Transverse colon (tissue), 4 donors: ENCODE measurements at regions not wholly inside any gene's neighbourhood (a gene's known extent, or its start where the extent isn't known, plus 50 kb on each side); places are given as distances from the start of the nearest gene placed in this dataset.
"Not testable (repeated sequence)": the region's sequence is repeated elsewhere in the genome, so short reads cannot be mapped to it uniquely, and the experiment has no call there.

Experiments used
- DNase-seq: peaks from one replicate; pipeline ENCODE4 v3.0.0-alpha.2; 2019
- H3K27ac ChIP-seq, 4 donors: fragments of 200-600 bp; sonication (generic); 2 replicates each; pipeline ENCODE4 v1.5.1; 2016 to 2018; ENCODE audit warnings: inconsistent platforms in 4 of 4
- H3K27me3 ChIP-seq: fragments of 200-600 bp; sonication (generic); 2 replicates; pipeline ENCODE4 v1.5.1; 2017; ENCODE audit warnings: inconsistent platforms
- H3K36me3 ChIP-seq, 4 donors: fragments of 200-600 bp; sonication (generic); 2 replicates each; pipeline ENCODE4 v1.5.1; 2017 to 2019; ENCODE audit warnings: inconsistent platforms in 4 of 4
- H3K4me1 ChIP-seq, 4 donors: fragments of 200-600 bp; sonication (generic); 2 replicates each; pipeline ENCODE4 v1.5.1; 2017 to 2020; ENCODE audit warnings: inconsistent platforms in 4 of 4
- H3K4me3 ChIP-seq, 4 donors: fragments of 200-600 bp; sonication (generic); 1 replicate in 1 of 4; 2 replicates in 3 of 4; pipeline versions ENCODE4 v1.5.1 to v1.6.1; 2017 to 2019; ENCODE audit warnings: inconsistent platforms in 4 of 4
- H3K9me3 ChIP-seq, 2 donors: fragments of 200-600 bp; sonication (generic); 2 replicates each; pipeline ENCODE4 v1.5.1; 2017 to 2019; ENCODE audit warnings: inconsistent platforms in 2 of 2
- EP300 ChIP-seq: sonication (generic); formaldehyde crosslinking; IDR thresholded peaks from one replicate; pipeline ENCODE4 v1.6.1; 2017; ENCODE audit warnings: antibody characterized with exemption, low read depth
- POLR2A ChIP-seq: fragments of 450-650 bp; IDR thresholded peaks from one replicate; pipeline ENCODE4 v1.6.1; 2016; ENCODE audit warnings: antibody characterized with exemption, mild to moderate bottlenecking, moderate library complexity
- POLR2AphosphoS5 ChIP-seq, 3 donors: sonication (generic); formaldehyde crosslinking; IDR thresholded peaks; one replicate each; pipeline ENCODE4 v1.6.1; 2016; ENCODE audit warnings: antibody characterized with exemption in 3 of 3
- WGBS, 2 donors: methylation state at CpG; one replicate each; pipeline ENCODE4 v1.1.5; 2018; ENCODE audit warnings: low coverage in 1 of 2; 5-methylcytosine and 5-hydroxymethylcytosine counted together
- in situ Hi-C, 4 donors: fragments of 200-750 bp; cut with MboI; loops; one replicate each; pipeline versions ENCODE4 v1.15.0 to v1.15.1; 2017; ENCODE audit warnings: low sequenced_read_pairs in 3 of 4, low pct_ligation_motif_present in 1 of 4, low pct_unique_long_range_greater_than_20kb in 1 of 4
- intact Hi-C: fragments of 100-400 bp; cut with DNase I; formaldehyde crosslinking; loops from one replicate; pipeline ENCODE4 v1.15.1; 2023; ENCODE audit warnings: low total_unique reads
- TF ChIP-seq, protein P1 (sequence below), 5 experiments: fragments of 200-600 bp in 3 of 5; fragments of 450-650 bp in 2 of 5; sonication (generic) in 3 of 5; IDR thresholded peaks; 1 replicate in 2 of 5; 2 replicates in 3 of 5; pipeline ENCODE4 v1.5.1; 2016 to 2017; ENCODE audit warnings: antibody characterized with exemption in 5 of 5, inconsistent platforms in 3 of 5, mild to moderate bottlenecking in 2 of 5, moderate library complexity in 1 of 5

DNA sequence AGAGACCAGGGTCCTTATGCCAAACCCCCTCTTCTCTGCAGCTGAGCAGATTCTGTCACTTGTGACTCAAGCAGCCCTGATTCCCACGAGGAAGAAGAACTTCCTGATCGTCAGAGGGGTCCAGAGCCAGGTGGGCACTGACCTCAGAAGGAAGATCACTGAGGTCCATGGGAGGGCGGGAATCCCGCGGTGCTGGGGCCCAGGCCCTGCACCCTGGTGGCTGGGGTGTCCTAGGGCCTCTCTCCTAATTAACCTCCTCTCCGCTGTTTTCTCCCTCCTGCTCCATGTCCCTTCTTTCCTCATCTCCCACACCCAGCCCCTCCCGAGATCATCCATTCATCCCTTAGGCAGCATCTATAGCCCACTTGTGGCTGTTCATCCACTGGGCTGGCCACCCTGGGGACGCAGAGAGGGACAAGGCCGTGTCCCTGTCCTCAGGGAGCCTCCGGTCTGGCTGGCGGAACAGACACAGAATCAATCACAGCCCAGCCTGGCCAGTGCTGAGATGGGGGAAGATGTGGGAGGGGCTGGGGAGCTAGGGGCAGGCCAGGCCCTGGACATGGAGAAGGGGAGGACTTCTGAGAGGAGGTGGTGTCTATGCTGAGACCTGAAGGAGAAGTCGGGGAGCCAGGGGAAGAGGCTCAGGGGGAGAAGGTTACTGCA lies 638.3 kb downstream of the MATN1 start:
- TF ChIP-seq POLR2A (no peak), POLR2AphosphoS5 (IDR thresholded peaks at IDR 0.05) (no peak)
- H3K9me3 ChIP-seq: no peaks in the 10 kb centered on the region
- no peak overlapping the region for H3K4me3 ChIP-seq
- H3K4me1 ChIP-seq: peaks cover 11 to 41% (median 19%) of the 10 kb centered on the region in 4 donors
- no peak for DNase-seq
- WGBS, 2 donors: 60 to 70% methylated on average over 1 to 12 of the region's 12 CpGs
- H3K36me3 ChIP-seq: no peaks in the 10 kb centered on the region
- in situ Hi-C loops (loop anchor here (25.0 kb wide), 3 partner anchors 298 to 848 kb away; partner anchors contain the start of genes MECR (in 3 of the 4) and PTPRU (in 3 of the 4)), intact Hi-C loops (no loop called here)
- H3K27me3 ChIP-seq: no peaks in the 10 kb centered on the region
- H3K27ac ChIP-seq: peak overlapping the region in 1 of 4 donors; percentile 50

DNA sequence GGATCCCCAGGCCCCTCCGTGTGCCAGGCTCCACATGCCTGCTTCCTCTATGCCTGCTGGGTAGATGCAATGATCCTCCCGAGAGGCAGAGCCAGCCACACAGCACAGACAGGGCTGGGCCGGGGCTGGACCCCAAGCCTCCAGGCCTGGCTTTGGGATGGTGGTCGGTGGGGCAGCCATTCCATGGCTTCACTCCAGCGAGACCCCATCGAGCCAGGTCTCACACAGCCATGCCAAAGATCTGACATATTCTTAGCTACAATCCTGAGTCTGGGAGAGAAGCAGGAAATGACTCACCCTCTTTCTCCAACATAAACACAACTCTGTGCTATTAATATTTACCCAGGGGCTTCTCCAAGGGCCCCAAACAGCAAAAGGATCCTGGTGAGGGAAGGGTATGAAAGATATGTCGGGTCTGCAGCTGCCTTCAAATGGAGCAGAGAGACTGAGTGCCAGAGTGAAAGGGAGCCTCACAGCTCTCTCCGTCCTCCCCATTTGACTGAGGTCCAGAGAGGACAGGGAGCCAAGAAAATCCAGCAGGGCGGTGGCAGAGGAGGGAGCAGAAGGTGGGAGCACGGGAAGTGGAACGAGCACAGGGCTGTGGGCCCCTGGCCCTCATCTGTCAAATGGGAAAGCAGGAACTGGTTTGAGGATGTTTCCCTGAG lies 639.5 kb downstream of the MATN1 start:
- Histone ChIP-seq H3K4me3 (no peak overlapping the region), H3K9me3 (no peaks in the 10 kb centered on the region), H3K27me3 (no peaks in the 10 kb centered on the region), H3K36me3 (no peaks in the 10 kb centered on the region), H3K4me1 (peaks cover 11 to 31% (median 14%) of the 10 kb centered on the region in 4 donors), H3K27ac (peak overlapping the region; percentile 24 to 51 (median 43))
- no peak for TF ChIP-seq POLR2AphosphoS5 (IDR thresholded peaks at IDR 0.05)
- TF ChIP-seq EP300: no peak
- TF ChIP-seq, protein P1, sequence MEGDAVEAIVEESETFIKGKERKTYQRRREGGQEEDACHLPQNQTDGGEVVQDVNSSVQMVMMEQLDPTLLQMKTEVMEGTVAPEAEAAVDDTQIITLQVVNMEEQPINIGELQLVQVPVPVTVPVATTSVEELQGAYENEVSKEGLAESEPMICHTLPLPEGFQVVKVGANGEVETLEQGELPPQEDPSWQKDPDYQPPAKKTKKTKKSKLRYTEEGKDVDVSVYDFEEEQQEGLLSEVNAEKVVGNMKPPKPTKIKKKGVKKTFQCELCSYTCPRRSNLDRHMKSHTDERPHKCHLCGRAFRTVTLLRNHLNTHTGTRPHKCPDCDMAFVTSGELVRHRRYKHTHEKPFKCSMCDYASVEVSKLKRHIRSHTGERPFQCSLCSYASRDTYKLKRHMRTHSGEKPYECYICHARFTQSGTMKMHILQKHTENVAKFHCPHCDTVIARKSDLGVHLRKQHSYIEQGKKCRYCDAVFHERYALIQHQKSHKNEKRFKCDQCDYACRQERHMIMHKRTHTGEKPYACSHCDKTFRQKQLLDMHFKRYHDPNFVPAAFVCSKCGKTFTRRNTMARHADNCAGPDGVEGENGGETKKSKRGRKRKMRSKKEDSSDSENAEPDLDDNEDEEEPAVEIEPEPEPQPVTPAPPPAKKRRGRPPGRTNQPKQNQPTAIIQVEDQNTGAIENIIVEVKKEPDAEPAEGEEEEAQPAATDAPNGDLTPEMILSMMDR (IDR thresholded peaks at IDR 0.05): no peak
- no peak for TF ChIP-seq POLR2A
- intact Hi-C loops (no loop called here), in situ Hi-C loops (loop anchor here (25.0 kb wide), 3 partner anchors 297 to 847 kb away; partner anchors contain the start of genes MECR (in 3 of the 4) and PTPRU (in 3 of the 4))
- no peak for DNase-seq
- 20 to 25% methylated on average over 3 to 11 of the region's 11 CpGs for WGBS, 2 donors

DNA sequence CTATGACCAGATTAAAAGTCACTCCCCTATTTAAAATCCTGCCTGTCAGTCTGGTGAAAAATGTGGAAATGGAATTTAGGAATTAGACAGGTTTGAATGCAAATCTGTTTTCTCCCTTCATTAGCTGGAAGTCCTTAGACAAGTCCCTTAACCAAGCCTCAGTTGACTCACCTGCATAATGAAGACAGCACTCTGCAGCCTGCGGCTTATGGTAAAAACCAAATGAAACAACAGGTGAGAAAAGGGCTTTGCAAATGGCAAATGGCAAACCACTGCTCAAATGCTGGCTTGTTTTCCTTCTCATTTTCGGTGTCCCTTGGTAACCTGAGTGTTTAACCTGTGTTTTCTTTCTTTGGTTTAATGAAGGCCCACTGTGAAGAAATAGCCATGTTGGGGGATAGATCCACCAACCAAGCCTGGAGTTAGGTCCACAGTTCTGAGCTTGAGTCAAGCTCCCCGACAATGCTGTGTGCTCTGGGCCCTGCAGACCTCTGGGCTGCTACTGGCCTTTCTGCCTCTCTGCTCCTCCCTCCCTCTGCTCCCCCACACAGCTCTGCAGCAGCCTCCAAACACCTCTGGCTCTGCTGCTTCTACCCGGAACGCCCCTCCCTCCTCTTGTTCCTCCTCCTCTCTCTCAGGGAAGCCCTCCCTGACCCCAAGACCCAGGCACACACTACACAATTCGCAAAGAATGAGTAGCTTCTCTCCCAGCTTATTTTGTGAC lies 641.8 kb downstream of the MATN1 start:
- DNase-seq: no peak
- in situ Hi-C loops (loop anchor here (25.0 kb wide), 3 partner anchors 294 to 844 kb away; partner anchors contain the start of genes MECR (in 3 of the 4) and PTPRU (in 3 of the 4)), intact Hi-C loops (no loop called here)
- TF ChIP-seq POLR2AphosphoS5 (IDR thresholded peaks at IDR 0.05) (no peak), EP300 (no peak), POLR2A (no peak)
- TF ChIP-seq, protein P1 (IDR thresholded peaks at IDR 0.05): no peak
- H3K4me1 ChIP-seq: peaks cover 11 to 25% (median 14%) of the 10 kb centered on the region in 4 donors
- no peak overlapping the region for H3K27ac ChIP-seq
- H3K27me3 ChIP-seq: no peaks in the 10 kb centered on the region
- 68 to 91% methylated on average over 3 to 6 of the region's 6 CpGs for whole genome bisulfite sequencing, 2 donors
- no peaks in the 10 kb centered on the region for H3K36me3 ChIP-seq
- H3K9me3 ChIP-seq: no peaks in the 10 kb centered on the region
- no peak overlapping the region for H3K4me3 ChIP-seq

- H3K9me3 ChIP-seq, H3K36me3 ChIP-seq, H3K4me3 ChIP-seq, H3K27ac ChIP-seq, H3K4me1 ChIP-seq, intact Hi-C loops, DNase-seq, H3K27me3 ChIP-seq: not testable (repeated sequence)
- in situ Hi-C loops: loop anchor here (25.0 kb wide), 3 partner anchors 289 to 839 kb away; partner anchors contain the start of genes MECR (in 3 of the 4) and PTPRU (in 3 of the 4)
Measured at GRCh38 chr1:30075916-30076315, 647.5 kb downstream of the MATN1 start.
